ENCODE measurements at regions not wholly inside any gene's neighbourhood (a gene's known extent, or its start where the extent isn't known, plus 50 kb on each side); places are given as distances from the start of the nearest gene placed in this dataset.
A peak's percentile ranks its signal among the peaks of the same experiment; 100 is the strongest.

DNA sequence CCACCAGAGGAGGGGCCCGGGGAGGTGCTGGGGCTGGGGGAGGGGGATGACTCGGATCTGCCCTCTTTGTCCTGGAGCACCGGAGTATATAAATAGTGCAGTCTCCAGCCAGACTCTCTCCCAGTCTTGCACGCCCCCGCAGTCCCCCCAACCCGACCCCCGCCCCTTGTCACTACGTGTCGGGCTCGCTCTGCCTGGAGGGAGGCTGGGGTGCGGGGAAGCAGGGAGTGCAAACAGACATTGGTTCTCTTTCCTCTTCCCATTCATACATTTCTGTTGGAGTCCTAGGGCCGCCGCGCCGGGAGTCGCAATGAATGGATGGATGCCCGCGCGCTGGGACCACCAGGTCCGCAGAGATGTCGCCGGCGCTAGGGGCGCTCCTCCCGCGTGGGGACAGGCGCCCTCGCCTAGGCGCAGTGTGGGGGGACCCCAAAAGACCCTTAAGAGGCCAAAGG, 179.3 kb downstream of the TBXT start:
- TF ChIP-seq, protein P1, sequence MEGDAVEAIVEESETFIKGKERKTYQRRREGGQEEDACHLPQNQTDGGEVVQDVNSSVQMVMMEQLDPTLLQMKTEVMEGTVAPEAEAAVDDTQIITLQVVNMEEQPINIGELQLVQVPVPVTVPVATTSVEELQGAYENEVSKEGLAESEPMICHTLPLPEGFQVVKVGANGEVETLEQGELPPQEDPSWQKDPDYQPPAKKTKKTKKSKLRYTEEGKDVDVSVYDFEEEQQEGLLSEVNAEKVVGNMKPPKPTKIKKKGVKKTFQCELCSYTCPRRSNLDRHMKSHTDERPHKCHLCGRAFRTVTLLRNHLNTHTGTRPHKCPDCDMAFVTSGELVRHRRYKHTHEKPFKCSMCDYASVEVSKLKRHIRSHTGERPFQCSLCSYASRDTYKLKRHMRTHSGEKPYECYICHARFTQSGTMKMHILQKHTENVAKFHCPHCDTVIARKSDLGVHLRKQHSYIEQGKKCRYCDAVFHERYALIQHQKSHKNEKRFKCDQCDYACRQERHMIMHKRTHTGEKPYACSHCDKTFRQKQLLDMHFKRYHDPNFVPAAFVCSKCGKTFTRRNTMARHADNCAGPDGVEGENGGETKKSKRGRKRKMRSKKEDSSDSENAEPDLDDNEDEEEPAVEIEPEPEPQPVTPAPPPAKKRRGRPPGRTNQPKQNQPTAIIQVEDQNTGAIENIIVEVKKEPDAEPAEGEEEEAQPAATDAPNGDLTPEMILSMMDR (IDR thresholded peaks at IDR 0.05) = no peak
- Histone ChIP-seq H3K27ac (no peak overlapping the region), H3K9me3 (no peaks in the 10 kb centered on the region), H3K27me3 (no peaks in the 10 kb centered on the region), H3K4me1 (peaks cover 0 to 5% of the 10 kb centered on the region in 2 donors), H3K4me3 (peak overlapping the region; percentile 47 to 49), H3K36me3 (no peaks in the 10 kb centered on the region)
- intact Hi-C loops (cut with DNase I) = no loop called here
- no peak for DNase-seq (ENCODE audit: low spot score in 2 of 2)

DNA sequence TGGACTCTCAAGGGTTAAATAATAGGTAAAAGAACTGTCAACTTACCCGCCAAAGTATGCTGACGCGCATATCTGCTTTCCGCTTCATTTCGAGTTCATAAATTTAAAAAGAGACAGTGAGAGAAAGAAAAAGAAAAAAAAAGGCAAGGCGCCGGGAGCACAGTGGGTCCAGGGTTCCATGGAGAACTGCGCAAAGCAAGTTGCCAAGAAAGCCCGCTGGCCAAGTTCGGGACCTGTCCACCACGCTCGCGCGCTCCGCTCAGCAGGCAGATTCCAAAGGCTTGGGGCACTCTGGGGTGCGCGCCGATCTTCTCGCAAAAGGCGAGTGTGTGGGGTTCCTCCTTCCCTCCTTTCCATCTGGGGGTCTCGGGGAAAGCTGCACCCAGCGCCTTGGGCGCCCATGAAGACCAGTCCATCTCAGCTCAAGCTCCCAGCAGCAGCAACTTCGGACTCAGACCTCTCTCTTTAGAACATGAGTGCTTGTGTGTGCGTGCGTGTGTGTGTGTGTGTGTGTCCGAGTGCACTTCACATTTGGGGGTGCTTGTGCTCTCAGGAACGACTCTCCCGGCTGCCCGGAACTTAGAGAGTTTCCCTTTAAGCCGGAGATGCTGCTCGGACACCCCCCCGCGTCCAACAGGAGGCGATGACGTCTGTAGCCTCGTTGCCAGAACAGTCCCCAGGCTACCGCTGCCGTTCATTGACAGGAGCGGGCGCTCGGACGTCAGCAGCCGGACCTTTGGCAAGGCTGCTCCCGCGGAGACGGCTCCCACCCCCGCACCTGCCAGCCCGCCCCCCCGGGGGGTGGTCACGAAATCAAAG, 180.0 kb downstream of the TBXT start:
- intact Hi-C loops (cut with DNase I) = no loop called here
- DNase-seq (ENCODE audit: low spot score in 2 of 2) = peak in 1 of 2 donors; percentile 78
- no peaks in the 10 kb centered on the region for H3K27me3 ChIP-seq

DNA sequence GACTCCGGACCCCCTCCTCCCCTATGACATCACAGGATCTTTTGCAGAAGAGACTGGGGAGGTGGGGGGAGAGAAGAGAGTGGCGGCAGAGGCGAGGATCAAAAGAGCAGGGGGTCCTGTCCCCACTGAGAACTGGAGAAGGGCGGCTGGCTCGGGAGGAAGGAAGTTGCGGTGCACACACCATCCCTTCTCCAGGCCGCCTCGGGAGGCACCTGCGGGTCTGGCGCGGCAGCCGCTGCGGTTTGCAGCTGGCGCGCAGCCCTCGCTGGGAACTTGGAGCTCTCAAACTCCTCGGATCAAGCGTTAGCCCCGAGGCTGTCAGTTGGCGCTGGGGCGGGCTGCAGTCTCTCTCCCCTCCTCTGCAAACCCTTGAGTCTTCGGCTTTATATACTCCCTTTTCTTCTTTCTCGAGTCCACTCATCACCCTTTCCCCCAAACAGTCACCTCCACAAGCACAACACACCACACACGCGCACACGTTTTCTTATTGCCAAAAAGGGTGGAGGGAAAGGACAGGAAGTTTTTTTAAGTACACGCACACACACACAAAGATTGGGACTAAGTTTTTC, 180.7 kb downstream of the TBXT start:
- DNase-seq (ENCODE audit: low spot score in 2 of 2) = no peak
- TF ChIP-seq, protein P1 (IDR thresholded peaks at IDR 0.05) = no peak
- Histone ChIP-seq H3K27me3 (no peaks in the 10 kb centered on the region), H3K36me3 (no peaks in the 10 kb centered on the region), H3K9me3 (no peaks in the 10 kb centered on the region), H3K27ac (no peak overlapping the region), H3K4me3 (peak overlapping the region; percentile 47 to 49), H3K4me1 (peaks cover 0 to 5% of the 10 kb centered on the region in 2 donors)
- intact Hi-C loops (cut with DNase I) = no loop called here

More for the DNA sequence above, 180.0 kb downstream of the TBXT start:
- peak overlapping the region; percentile 47 to 49 for H3K4me3 ChIP-seq
- TF ChIP-seq, protein P1 (IDR thresholded peaks at IDR 0.05) = no peak
- no peaks in the 10 kb centered on the region for H3K36me3 ChIP-seq
- H3K4me1 ChIP-seq = peaks cover 0 to 5% of the 10 kb centered on the region in 2 donors
- no peaks in the 10 kb centered on the region for H3K9me3 ChIP-seq
- no peak overlapping the region for H3K27ac ChIP-seq

DNA sequence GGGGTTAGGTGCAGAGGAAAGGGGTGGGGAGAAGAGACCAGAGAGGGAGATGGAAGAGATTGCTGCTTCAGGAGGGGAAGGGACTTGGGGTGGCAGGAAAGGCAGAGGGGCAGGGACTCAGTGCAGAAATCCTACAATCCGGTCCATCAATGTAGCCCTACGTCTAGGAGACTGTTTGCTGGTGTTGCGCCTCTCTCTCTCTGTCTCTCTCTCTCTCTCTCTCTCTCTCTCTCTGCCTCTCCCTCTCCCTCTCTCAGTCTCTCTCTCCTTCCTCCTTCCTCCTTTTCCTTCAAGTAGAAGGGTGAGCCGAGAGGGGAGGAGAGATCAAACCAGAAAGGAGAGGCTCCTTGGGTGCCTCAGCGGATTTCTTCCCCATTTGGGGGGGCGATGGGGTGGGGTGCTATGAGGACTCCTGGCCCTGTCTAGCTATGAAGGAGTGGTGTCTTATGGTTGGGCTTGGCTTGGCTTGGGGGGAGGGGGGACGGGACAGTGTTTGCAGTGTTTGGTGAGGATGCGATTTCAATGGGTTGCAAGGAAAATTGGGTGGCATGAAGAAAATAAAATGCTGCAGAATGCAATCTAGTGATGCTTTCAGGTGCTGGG, 181.2 kb downstream of the TBXT start:
- H3K27me3 ChIP-seq = no peaks in the 10 kb centered on the region
- TF ChIP-seq, protein P1 (IDR thresholded peaks at IDR 0.05) = no peak
- H3K27ac ChIP-seq = no peak overlapping the region
- peaks cover 0 to 5% of the 10 kb centered on the region in 2 donors for H3K4me1 ChIP-seq
- H3K36me3 ChIP-seq = no peaks in the 10 kb centered on the region
- peak overlapping the region in 1 of 2 donors; percentile 47 for H3K4me3 ChIP-seq
- DNase-seq (ENCODE audit: low spot score in 2 of 2) = no peak
- intact Hi-C loops (cut with DNase I) = no loop called here
- H3K9me3 ChIP-seq = no peaks in the 10 kb centered on the region

DNA sequence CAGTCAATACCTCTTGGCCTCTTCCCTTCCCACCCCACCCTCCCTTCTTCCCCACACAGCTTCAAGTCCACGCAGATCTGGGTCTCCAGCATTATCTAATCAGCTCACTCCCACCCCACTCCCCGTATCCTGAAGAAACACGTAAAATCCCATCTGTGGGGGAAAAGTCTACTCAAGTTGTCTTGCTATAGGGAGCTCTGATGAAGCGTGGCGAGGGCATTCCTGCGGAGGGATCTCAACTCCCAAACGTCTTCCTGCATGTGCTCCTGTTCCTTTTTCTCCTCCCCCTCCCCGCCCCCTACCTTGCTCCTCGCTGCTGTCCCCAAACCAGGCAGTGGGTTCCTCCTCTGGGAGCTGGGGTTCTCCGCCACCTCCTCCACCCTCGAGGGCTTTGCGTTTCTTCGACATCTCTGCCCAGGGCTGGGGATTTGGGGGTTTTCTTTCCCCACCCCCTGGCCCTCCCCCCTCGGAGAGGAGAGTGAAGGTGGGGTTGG, 181.8 kb downstream of the TBXT start:
- H3K9me3 ChIP-seq = no peaks in the 10 kb centered on the region
- TF ChIP-seq, protein P1 (IDR thresholded peaks at IDR 0.05) = no peak
- H3K4me1 ChIP-seq = peaks cover 0 to 5% of the 10 kb centered on the region in 2 donors
- H3K27me3 ChIP-seq = no peaks in the 10 kb centered on the region
- no peaks in the 10 kb centered on the region for H3K36me3 ChIP-seq
- H3K4me3 ChIP-seq = no peak overlapping the region
- intact Hi-C loops (cut with DNase I) = no loop called here
- DNase-seq (ENCODE audit: low spot score in 2 of 2) = no peak
- H3K27ac ChIP-seq = no peak overlapping the region

All from ascending aorta (tissue), 2 donors.